ENCODE measurements at regions not wholly inside any gene's neighbourhood (a gene's known extent, or its start where the extent isn't known, plus 50 kb on each side); places are given as distances from the start of the nearest gene placed in this dataset.

DNA sequence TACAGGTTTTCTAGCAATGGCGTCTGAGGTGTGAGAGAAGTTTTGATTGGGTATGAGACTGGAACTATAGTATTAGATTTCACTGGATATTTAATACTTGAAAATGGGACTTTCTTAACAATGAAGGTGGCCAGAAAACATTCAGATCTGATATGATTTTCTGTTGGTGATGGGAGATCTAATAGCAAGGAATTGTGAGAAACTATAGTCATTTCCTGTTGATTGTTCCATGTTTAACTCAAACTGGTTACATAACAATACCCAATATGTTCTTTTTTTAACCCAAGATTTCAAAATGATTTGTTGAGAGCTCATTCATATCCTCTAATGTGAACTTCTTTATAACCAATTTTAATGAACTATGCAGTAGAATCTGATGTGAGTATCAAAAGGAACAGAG is 793.2 kb upstream of the RGMB start:
- POLR2A ChIA-PET: no interaction called here
- DNase-seq (no peak), ATAC-seq (ENCODE audit: poor library complexity) (no peak)
- Mint-ChIP-seq H3K27ac (no peak overlapping the region), H3K36me3 (ENCODE audit: low read depth) (no peaks in the 10 kb centered on the region), H3K9me3 (no peaks in the 10 kb centered on the region), H3K4me1 (ENCODE audit: low read depth) (no peaks in the 10 kb centered on the region), H3K27me3 (no peaks in the 10 kb centered on the region), H3K4me3 (no peak overlapping the region)
- CTCF ChIA-PET: no interaction called here
- Histone ChIP-seq H3K27me3 (ENCODE audit: control insufficient read depth in 1 of 2, insufficient read depth in 2 of 2, low read length in 2 of 2) (no peaks in the 10 kb centered on the region), H3K9me3 (ENCODE audit: control insufficient read depth in 1 of 2, insufficient read depth in 1 of 2, low read length in 2 of 2) (no peaks in the 10 kb centered on the region), H3K4me1 (ENCODE audit: insufficient read depth, low read length) (no peaks in the 10 kb centered on the region), H3K36me3 (ENCODE audit: insufficient read depth, low read length) (no peaks in the 10 kb centered on the region), H3K27ac (ENCODE audit: low read depth in 1 of 2, low read length in 2 of 2) (no peak overlapping the region), H3K4me3 (ENCODE audit: low read length) (no peak overlapping the region)
- TF ChIP-seq, protein P1, sequence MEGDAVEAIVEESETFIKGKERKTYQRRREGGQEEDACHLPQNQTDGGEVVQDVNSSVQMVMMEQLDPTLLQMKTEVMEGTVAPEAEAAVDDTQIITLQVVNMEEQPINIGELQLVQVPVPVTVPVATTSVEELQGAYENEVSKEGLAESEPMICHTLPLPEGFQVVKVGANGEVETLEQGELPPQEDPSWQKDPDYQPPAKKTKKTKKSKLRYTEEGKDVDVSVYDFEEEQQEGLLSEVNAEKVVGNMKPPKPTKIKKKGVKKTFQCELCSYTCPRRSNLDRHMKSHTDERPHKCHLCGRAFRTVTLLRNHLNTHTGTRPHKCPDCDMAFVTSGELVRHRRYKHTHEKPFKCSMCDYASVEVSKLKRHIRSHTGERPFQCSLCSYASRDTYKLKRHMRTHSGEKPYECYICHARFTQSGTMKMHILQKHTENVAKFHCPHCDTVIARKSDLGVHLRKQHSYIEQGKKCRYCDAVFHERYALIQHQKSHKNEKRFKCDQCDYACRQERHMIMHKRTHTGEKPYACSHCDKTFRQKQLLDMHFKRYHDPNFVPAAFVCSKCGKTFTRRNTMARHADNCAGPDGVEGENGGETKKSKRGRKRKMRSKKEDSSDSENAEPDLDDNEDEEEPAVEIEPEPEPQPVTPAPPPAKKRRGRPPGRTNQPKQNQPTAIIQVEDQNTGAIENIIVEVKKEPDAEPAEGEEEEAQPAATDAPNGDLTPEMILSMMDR (IDR thresholded peaks at IDR 0.05): no peak
- intact Hi-C loops (cut with DNase I, micrococcal nuclease): no loop called here

DNA sequence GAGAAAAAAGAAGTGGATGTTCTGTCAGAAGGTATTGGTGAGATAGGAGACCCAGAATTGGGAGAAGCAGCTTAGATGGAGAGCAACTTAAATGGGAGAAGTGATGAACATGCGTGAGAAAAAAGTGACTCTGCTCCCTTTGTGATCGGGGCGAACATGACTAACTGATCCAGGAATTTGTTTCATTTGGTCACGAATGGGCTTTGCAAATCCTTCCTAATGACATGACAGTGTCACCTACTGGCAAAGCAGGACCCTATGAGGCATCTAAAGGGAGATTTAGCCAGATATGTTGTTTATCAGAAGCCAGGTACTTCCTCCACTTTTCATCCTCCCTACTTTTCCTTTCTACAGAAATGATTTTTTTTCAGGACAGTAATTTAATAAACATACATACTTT is 787.4 kb upstream of the RGMB start:
- ATAC-seq (ENCODE audit: poor library complexity): no peak

DNA sequence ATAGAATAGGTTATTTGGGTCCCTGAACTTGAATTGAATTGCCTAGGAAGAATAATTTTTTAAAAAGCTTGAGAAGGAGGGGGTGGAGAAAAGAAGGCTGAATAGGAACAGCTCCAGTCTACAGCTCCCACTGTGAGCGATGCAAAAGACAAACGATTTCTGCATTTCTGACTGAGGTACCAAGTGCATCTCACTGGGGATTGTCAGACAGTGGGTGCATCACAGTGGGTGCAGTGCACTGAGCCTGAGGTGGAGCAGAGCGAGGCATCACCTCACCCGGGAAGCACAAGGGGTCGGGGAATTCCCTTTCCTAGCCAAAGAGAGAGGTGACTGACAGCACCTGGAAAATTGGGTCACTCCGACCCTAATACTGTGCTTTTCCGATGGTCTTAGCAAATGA is 782.2 kb upstream of the RGMB start:
- DNase-seq (no peak), ATAC-seq (ENCODE audit: poor library complexity) (no peak)
- ChIA-PET POLR2A (no interaction called here), CTCF (no interaction called here)
- Mint-ChIP-seq H3K4me3 (no peak overlapping the region), H3K4me1 (ENCODE audit: low read depth) (no peaks in the 10 kb centered on the region), H3K9me3 (peaks cover 10% of the 10 kb centered on the region), H3K27ac (no peak overlapping the region), H3K27me3 (no peaks in the 10 kb centered on the region), H3K36me3 (ENCODE audit: low read depth) (no peaks in the 10 kb centered on the region)
- Histone ChIP-seq H3K4me1 (ENCODE audit: insufficient read depth, low read length) (no peaks in the 10 kb centered on the region), H3K27ac (ENCODE audit: low read depth in 1 of 2, low read length in 2 of 2) (no peak overlapping the region), H3K36me3 (ENCODE audit: insufficient read depth, low read length) (no peaks in the 10 kb centered on the region), H3K9me3 (ENCODE audit: control insufficient read depth in 1 of 2, insufficient read depth in 1 of 2, low read length in 2 of 2) (peaks cover 0 to 7% of the 10 kb centered on the region in 2 experiments), H3K27me3 (ENCODE audit: control insufficient read depth in 1 of 2, insufficient read depth in 2 of 2, low read length in 2 of 2) (no peaks in the 10 kb centered on the region), H3K4me3 (ENCODE audit: low read length) (no peak overlapping the region)
- TF ChIP-seq, protein P1 (IDR thresholded peaks at IDR 0.05): no peak
- intact Hi-C loops (cut with DNase I, micrococcal nuclease): no loop called here

More for the DNA sequence above, 787.4 kb upstream of the RGMB start:
- no peak overlapping the region for H3K4me3 ChIP-seq (ENCODE audit: low read length)
- H3K4me1 Mint-ChIP-seq (ENCODE audit: low read depth): no peaks in the 10 kb centered on the region
- CTCF ChIA-PET: no interaction called here
- peaks cover 2% of the 10 kb centered on the region for H3K9me3 Mint-ChIP-seq
- H3K36me3 ChIP-seq (ENCODE audit: insufficient read depth, low read length): no peaks in the 10 kb centered on the region
- no peak for DNase-seq
- TF ChIP-seq, protein P1 (IDR thresholded peaks at IDR 0.05): no peak
- no peaks in the 10 kb centered on the region for H3K4me1 ChIP-seq (ENCODE audit: insufficient read depth, low read length)
- no peak overlapping the region for H3K27ac ChIP-seq (ENCODE audit: low read depth in 1 of 2, low read length in 2 of 2)
- POLR2A ChIA-PET: no interaction called here
- no peaks in the 10 kb centered on the region for H3K9me3 ChIP-seq (ENCODE audit: control insufficient read depth in 1 of 2, insufficient read depth in 1 of 2, low read length in 2 of 2)
- no peaks in the 10 kb centered on the region for H3K36me3 Mint-ChIP-seq (ENCODE audit: low read depth)
- intact Hi-C loops (cut with DNase I, micrococcal nuclease): no loop called here
- no peaks in the 10 kb centered on the region for H3K27me3 ChIP-seq (ENCODE audit: control insufficient read depth in 1 of 2, insufficient read depth in 2 of 2, low read length in 2 of 2)
- H3K27me3 Mint-ChIP-seq: no peaks in the 10 kb centered on the region
- H3K4me3 Mint-ChIP-seq: no peak overlapping the region
- H3K27ac Mint-ChIP-seq: no peak overlapping the region
